WTC11 (cell line): ENCODE measurements at regions not wholly inside any gene's neighbourhood (a gene's known extent, or its start where the extent isn't known, plus 50 kb on each side); places are given as distances from the start of the nearest gene placed in this dataset.

ENCODE experiments used
- ETV6 ChIP-seq: sonication (generic); formaldehyde crosslinking; IDR thresholded peaks from 2 replicates; pipeline ENCODE4 v1.8.1; 2022; ENCODE audit warnings: mild to moderate bottlenecking, missing genetic modification reagents
- JUN ChIP-seq: sonication (generic); formaldehyde crosslinking; IDR thresholded peaks from 2 replicates; pipeline ENCODE4 v1.8.0; 2023; ENCODE audit warnings: mild to moderate bottlenecking, missing genetic modification reagents
- NR2C2 ChIP-seq: sonication (generic); formaldehyde crosslinking; IDR thresholded peaks from 2 replicates; pipeline ENCODE4 v1.8.0; 2022; ENCODE audit warnings: mild to moderate bottlenecking, missing genetic modification reagents
- SMAD4 ChIP-seq: sonication (generic); formaldehyde crosslinking; IDR thresholded peaks from 2 replicates; pipeline ENCODE4 v1.8.0; 2022; ENCODE audit warnings: mild to moderate bottlenecking, missing genetic modification reagents
- ZNF416 ChIP-seq: fragments of 250-450 bp; sonication (Bioruptor Pico); IDR thresholded peaks from 2 replicates; pipeline ENCODE4 v1.9.0; 2021; ENCODE audit warnings: mild to moderate bottlenecking, inconsistent platforms
- TF ChIP-seq, protein P1 (sequence below): fragments of 200-600 bp; IDR thresholded peaks from 2 replicates; pipeline ENCODE4 v1.8.0; 2022; ENCODE audit warnings: antibody characterized with exemption
- TF ChIP-seq, protein P2 (sequence below): sonication (generic); formaldehyde crosslinking; IDR thresholded peaks from 2 replicates; pipeline ENCODE4 v1.8.0; 2022; ENCODE audit warnings: mild to moderate bottlenecking, missing genetic modification reagents

DNA sequence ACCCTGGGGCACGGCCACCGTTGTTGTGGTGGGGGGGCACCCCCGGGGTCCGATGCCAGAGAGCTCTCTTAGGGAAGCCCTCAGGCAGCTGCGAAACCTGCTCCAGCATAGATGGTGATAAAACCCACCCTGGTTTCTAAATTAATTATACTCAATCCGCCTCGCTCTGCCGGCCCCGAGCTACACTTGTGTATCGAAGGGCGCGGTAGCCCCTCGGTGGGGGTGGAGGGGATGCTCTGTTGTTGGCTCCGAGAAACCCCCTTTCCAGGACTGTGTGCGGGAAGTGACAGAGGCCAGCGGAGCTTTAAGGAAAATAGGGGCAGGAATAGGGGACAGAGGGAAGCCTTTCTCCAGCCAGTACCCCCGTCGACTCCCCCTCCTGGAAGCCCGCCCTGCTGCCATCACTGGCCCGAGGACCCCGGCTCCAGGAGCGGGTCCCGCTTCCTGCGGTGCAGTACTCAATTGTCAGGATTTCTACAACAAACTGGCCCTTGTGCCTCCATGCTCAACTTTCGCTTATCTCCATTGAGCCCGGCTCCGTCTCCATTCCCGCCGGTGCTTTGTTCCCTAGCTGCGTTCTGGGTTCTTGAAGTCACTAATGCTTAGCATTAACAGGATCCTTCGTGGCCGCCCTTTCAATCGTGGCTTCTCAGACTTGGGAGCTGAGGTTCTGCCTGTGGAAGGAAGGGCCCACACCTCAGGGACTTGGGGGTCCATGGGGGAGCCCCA, 408.2 kb downstream of the BCOR start:
- TF ChIP-seq ZNF416 (no peak), SMAD4 (CRISPR knock-in tag) (no peak), JUN (CRISPR knock-in tag) (no peak), NR2C2 (CRISPR knock-in tag) (no peak), ETV6 (no peak)
- TF ChIP-seq, protein P1, sequence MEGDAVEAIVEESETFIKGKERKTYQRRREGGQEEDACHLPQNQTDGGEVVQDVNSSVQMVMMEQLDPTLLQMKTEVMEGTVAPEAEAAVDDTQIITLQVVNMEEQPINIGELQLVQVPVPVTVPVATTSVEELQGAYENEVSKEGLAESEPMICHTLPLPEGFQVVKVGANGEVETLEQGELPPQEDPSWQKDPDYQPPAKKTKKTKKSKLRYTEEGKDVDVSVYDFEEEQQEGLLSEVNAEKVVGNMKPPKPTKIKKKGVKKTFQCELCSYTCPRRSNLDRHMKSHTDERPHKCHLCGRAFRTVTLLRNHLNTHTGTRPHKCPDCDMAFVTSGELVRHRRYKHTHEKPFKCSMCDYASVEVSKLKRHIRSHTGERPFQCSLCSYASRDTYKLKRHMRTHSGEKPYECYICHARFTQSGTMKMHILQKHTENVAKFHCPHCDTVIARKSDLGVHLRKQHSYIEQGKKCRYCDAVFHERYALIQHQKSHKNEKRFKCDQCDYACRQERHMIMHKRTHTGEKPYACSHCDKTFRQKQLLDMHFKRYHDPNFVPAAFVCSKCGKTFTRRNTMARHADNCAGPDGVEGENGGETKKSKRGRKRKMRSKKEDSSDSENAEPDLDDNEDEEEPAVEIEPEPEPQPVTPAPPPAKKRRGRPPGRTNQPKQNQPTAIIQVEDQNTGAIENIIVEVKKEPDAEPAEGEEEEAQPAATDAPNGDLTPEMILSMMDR: no peak
- TF ChIP-seq, protein P2, sequence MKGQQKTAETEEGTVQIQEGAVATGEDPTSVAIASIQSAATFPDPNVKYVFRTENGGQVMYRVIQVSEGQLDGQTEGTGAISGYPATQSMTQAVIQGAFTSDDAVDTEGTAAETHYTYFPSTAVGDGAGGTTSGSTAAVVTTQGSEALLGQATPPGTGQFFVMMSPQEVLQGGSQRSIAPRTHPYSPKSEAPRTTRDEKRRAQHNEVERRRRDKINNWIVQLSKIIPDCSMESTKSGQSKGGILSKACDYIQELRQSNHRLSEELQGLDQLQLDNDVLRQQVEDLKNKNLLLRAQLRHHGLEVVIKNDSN (CRISPR knock-in tag): no peak
